Aorta (tissue), 5 donors: ENCODE measurements at regions not wholly inside any gene's neighbourhood (a gene's known extent, or its start where the extent isn't known, plus 50 kb on each side); places are given as distances from the start of the nearest gene placed in this dataset.

Experiments
- ATAC-seq: fragments of 200-7000 bp; cut with Tn5 transposase; one replicate; pipeline ENCODE4 v1.9.1; 2022; ENCODE audit warnings: moderate library complexity; ENCODE audit not compliant: low FRiP score
- DNase-seq, 2 donors: peaks; one replicate each; pipeline ENCODE4 v3.0.0-alpha.2; 2020
- H3K27ac ChIP-seq, 2 donors: one replicate each; pipeline ENCODE4 v1.5.1; 2013; ENCODE audit warnings: low read length in 2 of 2, mild to moderate bottlenecking in 2 of 2, moderate library complexity in 2 of 2, control low read depth in 1 of 2, inconsistent platforms in 1 of 2, low read depth in 1 of 2
- H3K27me3 ChIP-seq, 2 donors: one replicate each; pipeline ENCODE4 v1.6.1; 2013; ENCODE audit warnings: control low read depth in 1 of 2, low read length in 1 of 2, mild to moderate bottlenecking in 1 of 2, moderate library complexity in 1 of 2; ENCODE audit not compliant: insufficient read depth in 2 of 2, control insufficient read depth in 1 of 2
- H3K36me3 ChIP-seq, 2 donors: one replicate each; pipeline ENCODE4 v1.6.1; 2013; ENCODE audit warnings: control low read depth in 1 of 2, low read length in 1 of 2, mild to moderate bottlenecking in 1 of 2; ENCODE audit not compliant: insufficient read depth in 2 of 2, control insufficient read depth in 1 of 2
- H3K4me1 ChIP-seq, 2 donors: one replicate each; pipeline ENCODE4 v1.6.1; 2013; ENCODE audit warnings: low read length in 2 of 2, control low read depth in 1 of 2, mild to moderate bottlenecking in 1 of 2, moderate library complexity in 1 of 2; ENCODE audit not compliant: insufficient read depth in 2 of 2, control insufficient read depth in 1 of 2
- H3K4me3 ChIP-seq, 2 donors: one replicate each; pipeline ENCODE4 v1.5.1; 2013; ENCODE audit warnings: low read length in 2 of 2, control low read depth in 1 of 2, mild to moderate bottlenecking in 1 of 2
- H3K9me3 ChIP-seq: one replicate; pipeline ENCODE4 v1.6.1; 2013; ENCODE audit warnings: mild to moderate bottlenecking, low read length; ENCODE audit not compliant: control insufficient read depth
- WGBS, 2 donors: extraction: QIAGEN DNeasy Blood & Tissue Kit; methylation state at CpG; one replicate each; pipeline ENCODE4 v1.1.7; 2013; 5-methylcytosine and 5-hydroxymethylcytosine counted together
- intact Hi-C, 2 donors: fragments of 100-400 bp; cut with DNase I; formaldehyde crosslinking; loops; one replicate each; pipeline versions ENCODE4 v1.14.2 to v1.15.0; 2022
- donor health status: healthy with polysubstance abuse.
- donor health status: Bipolar disorder and iron deficiency.
- donor health status: DM: no; HTN: no; CAD: no.
- donor health status: DM: no; HTN: no; CAD: no.
- donor health status: DM: yes; HTN: yes; CAD: no.

DNA sequence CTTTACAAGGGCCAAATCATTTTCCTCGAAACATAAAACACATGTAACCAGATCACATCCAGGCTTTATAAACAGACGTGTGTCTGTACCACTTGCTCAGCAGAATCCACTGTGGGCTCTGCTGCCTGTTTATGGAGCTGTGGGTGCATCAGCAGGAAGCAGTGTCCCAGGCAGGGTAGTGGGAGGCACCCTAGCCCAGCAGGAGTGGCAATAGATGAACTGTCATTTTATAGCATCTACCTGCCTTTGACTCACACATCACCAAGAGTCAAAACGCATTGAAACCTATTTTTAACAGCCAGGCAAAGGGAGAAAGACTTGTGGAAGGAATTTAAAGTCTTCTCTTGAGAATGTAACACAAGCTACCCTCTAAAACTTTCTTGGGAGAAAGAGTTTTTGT, 169.1 kb upstream of the TENM3 start:
- Histone ChIP-seq H3K9me3 (no peaks in the 10 kb centered on the region), H3K36me3 (no peaks in the 10 kb centered on the region), H3K27ac (no peak overlapping the region), H3K4me1 (no peaks in the 10 kb centered on the region), H3K27me3 (no peaks in the 10 kb centered on the region), H3K4me3 (no peak overlapping the region)
- no peak for DNase-seq
- intact Hi-C loops = no loop called here
- WGBS, 2 donors = 39 to 43% methylated on average over 3 of the region's 3 CpGs
- ATAC-seq = no peak

DNA sequence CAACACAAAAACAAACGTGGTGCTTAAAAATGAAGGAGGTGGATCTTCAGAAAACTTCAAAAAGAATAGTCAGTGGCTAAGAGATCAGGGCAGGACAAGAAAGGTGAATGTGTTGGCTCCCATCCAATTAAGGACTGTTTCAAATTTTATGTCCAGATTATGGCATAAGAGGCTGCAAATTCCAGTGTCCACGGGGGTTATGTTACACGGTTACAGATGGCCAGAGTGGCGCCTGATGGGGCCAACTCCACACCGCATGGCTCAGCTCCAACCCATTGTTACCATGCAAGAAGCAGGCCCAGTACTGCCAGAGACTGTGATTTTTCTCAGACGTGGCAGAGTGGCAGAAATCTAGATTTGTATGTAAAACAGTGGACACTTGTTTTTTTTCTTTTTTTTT, 168.4 kb upstream of the TENM3 start:
- H3K4me1 ChIP-seq = no peaks in the 10 kb centered on the region
- no peak overlapping the region for H3K4me3 ChIP-seq
- 70 to 71% methylated on average over 6 of the region's 6 CpGs for WGBS, 2 donors
- no peaks in the 10 kb centered on the region for H3K27me3 ChIP-seq
- H3K27ac ChIP-seq = no peak overlapping the region
- intact Hi-C loops = no loop called here
- peaks cover 2% of the 10 kb centered on the region for H3K9me3 ChIP-seq
- H3K36me3 ChIP-seq = no peaks in the 10 kb centered on the region
- DNase-seq (no peak), ATAC-seq (no peak)

DNA sequence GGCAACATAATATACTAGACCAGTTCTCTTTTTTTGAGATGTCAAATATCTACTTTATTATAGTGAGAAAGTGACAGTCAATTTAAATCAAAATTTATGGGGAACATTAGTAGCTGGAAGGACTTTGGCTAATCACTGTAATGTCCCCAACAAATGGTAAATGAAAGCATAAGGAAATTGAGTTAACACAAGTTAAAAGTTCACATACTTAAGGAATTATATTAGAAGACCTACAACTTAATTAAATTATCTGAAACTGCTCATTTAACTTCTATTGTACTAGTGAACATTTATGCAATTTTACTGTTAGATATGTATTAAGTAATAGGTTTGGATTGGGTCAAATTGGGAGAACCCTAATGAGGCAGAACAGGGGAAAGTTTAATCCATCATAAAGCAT, 160.3 kb upstream of the TENM3 start:
- Histone ChIP-seq H3K4me3 (no peak overlapping the region), H3K36me3 (no peaks in the 10 kb centered on the region), H3K27ac (no peak overlapping the region), H3K4me1 (no peaks in the 10 kb centered on the region), H3K27me3 (no peaks in the 10 kb centered on the region), H3K9me3 (peaks cover 2% of the 10 kb centered on the region)
- DNase-seq (no peak), ATAC-seq (no peak)
- intact Hi-C loops = no loop called here

DNA sequence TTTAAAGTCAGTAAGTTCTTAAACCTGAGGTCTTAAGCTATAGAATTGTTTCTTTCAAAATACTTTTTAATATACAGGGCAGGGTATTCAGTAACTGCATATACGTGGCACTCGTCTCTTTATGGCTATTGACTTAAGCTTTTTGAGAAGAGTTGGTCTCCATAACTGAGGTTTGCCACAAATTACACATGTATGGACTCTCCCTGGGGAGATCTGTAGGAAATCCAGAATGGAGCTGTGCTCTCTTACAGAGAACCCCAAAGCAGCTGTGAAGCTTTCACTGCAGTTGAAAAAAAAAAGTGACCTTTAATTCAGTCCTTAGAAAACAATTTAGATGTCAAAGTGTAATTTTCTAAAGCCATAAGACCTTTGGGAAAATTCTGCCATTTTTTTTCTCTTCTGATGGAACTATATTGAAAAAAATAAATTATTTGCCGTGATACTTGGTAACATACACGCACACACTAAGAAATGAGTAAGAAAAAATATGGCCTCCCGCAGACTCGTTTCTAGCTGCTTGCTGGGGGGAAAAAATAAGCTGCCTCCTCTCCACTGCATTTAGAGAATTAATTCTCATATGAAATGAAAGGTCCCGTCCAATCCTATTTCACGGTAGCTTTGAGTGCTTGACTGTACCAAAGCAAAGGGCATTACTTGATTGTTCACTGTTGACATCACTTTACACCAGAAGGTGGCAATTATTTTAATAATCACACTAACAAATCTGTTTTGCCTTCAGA, 159.4 kb upstream of the TENM3 start:
- H3K36me3 ChIP-seq = no peaks in the 10 kb centered on the region
- peaks cover 2% of the 10 kb centered on the region for H3K9me3 ChIP-seq
- 85 to 88% methylated on average over 8 of the region's 8 CpGs for WGBS, 2 donors
- no peaks in the 10 kb centered on the region for H3K27me3 ChIP-seq
- no peak overlapping the region for H3K4me3 ChIP-seq
- no peaks in the 10 kb centered on the region for H3K4me1 ChIP-seq
- intact Hi-C loops = no loop called here
- no peak overlapping the region for H3K27ac ChIP-seq
- DNase-seq (no peak), ATAC-seq (no peak)

DNA sequence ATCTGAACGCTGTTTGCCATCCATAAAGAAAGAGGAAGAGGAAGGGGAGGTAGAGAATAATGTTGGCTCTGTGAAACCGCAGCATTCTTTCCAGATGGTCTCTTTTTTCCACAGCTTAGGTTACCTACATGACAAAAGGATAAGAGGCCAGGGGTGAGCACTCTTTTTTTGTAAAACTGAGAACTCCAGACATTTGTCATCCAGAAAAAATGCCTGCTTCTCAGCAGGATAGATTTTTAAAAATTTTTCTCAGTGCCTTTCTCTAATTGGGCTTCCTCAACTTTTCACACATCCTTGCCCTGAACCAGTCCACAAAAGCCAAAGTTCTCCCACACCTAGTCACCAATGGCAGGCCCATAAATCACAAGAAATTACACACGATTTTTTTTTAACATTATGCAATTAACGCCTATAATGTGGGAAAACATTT, 158.1 kb upstream of the TENM3 start:
- 38 to 46% methylated on average over 4 of the region's 4 CpGs for WGBS, 2 donors
- ATAC-seq = no peak

DNA sequence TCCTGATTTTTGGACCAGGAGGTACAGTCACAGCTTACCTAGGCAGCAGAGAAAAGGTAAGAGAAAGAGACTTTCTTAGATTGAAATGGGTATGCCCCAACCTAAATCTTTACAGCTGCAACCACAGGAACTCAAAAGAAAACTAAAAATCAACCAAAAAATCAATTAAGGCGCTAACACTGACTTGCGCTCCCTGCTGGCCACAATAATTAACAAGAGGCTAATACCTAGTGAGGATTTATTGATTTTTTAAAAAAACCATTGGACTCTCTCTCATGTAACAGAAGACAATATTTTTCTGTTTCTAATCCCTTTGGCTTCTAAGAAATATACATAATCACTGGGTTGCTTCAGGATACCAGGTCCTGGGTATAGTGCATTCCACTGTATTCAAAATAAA, 153.9 kb upstream of the TENM3 start:
- DNase-seq = no peak
- H3K4me3 ChIP-seq = no peak overlapping the region
- H3K27me3 ChIP-seq = no peaks in the 10 kb centered on the region
- no peaks in the 10 kb centered on the region for H3K4me1 ChIP-seq
- H3K27ac ChIP-seq = no peak overlapping the region
- no peak for ATAC-seq
- peaks cover 2% of the 10 kb centered on the region for H3K9me3 ChIP-seq
- 91 to 95% methylated on average over 2 of the region's 2 CpGs for WGBS, 2 donors
- H3K36me3 ChIP-seq = no peaks in the 10 kb centered on the region
- intact Hi-C loops = no loop called here

More for the DNA sequence above, 158.1 kb upstream of the TENM3 start:
- H3K4me1 ChIP-seq = no peaks in the 10 kb centered on the region
- intact Hi-C loops = no loop called here
- no peak overlapping the region for H3K27ac ChIP-seq
- no peaks in the 10 kb centered on the region for H3K36me3 ChIP-seq
- no peak overlapping the region for H3K4me3 ChIP-seq
- no peaks in the 10 kb centered on the region for H3K9me3 ChIP-seq
- no peaks in the 10 kb centered on the region for H3K27me3 ChIP-seq
- no peak for DNase-seq

DNA sequence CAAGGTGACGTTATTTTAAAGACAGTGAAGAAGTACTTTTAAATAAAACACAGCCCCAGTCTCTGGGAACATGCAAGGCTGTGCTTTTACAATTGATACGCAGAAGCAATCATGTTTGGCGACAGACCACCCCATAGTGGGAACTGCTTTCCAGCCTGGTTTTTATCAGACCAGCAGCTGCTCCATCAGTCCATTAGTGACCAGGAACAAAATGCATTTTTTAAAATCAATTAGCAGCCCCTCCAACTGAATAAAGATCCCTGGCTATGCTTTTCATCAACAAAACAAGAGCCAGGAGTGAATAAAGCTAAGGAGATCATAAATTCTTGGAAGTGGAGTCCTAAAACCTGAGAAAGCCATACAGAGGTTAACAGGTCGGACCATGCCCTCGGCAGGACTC, 153.0 kb upstream of the TENM3 start:
- Histone ChIP-seq H3K27me3 (no peaks in the 10 kb centered on the region), H3K9me3 (peaks cover 2% of the 10 kb centered on the region), H3K27ac (no peak overlapping the region), H3K4me3 (no peak overlapping the region), H3K36me3 (no peaks in the 10 kb centered on the region), H3K4me1 (no peaks in the 10 kb centered on the region)
- WGBS, 2 donors = 74 to 80% methylated on average over 5 of the region's 5 CpGs
- DNase-seq (no peak), ATAC-seq (no peak)
- intact Hi-C loops = no loop called here

DNA sequence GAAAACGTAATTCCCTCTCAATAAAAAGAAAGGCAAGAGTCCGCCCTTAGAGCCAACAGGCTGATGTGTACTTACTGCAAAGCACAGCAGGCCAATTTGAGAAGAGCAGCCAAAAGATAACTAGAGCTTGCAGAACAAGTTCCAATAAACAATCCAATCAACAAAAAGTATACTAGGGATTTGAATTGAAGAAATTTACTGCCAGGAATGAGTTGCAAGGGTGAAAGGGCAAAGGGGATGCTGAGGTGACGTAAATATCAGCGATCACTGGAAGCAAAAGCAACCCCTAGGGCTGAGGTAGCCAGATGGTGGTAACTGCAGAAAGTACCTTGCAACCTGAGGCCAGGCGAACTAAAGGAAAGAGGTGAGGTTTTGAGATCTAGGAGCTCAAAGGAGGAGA, 152.1 kb upstream of the TENM3 start:
- Histone ChIP-seq H3K9me3 (peaks cover 2% of the 10 kb centered on the region), H3K4me1 (no peaks in the 10 kb centered on the region), H3K4me3 (no peak overlapping the region), H3K27ac (no peak overlapping the region), H3K36me3 (no peaks in the 10 kb centered on the region), H3K27me3 (no peaks in the 10 kb centered on the region)
- no peak for ATAC-seq
- WGBS, 2 donors = 66 to 78% methylated on average over 5 of the region's 5 CpGs
- intact Hi-C loops = no loop called here
- DNase-seq = no peak

DNA sequence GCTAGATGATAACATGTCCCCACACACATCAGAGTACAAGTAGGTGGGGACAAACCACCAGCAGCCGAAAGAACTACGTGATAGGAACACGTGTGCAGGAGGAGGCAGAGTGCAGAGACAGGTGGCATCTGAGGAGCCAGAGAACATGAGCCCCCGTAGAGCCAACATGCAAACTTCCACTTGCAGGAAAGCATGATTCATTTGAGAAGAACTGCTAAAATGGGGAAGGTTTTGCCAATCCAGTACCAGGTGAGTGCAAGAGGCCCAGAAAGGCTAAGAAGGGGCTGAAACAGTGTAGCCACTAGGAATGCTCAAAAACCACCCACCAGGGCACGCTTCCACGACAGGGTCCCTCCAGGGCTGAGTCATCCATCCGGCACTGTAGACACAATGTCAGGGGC, 149.8 kb upstream of the TENM3 start:
- DNase-seq (no peak), ATAC-seq (no peak)
- intact Hi-C loops = no loop called here
- H3K4me1 ChIP-seq = no peaks in the 10 kb centered on the region
- no peak overlapping the region for H3K27ac ChIP-seq
- peaks cover 3% of the 10 kb centered on the region for H3K9me3 ChIP-seq
- WGBS, 2 donors = 67 to 68% methylated on average over 7 of the region's 7 CpGs
- H3K27me3 ChIP-seq = no peaks in the 10 kb centered on the region
- no peak overlapping the region for H3K4me3 ChIP-seq
- no peaks in the 10 kb centered on the region for H3K36me3 ChIP-seq
